Neural cell (in vitro differentiated cells): ENCODE measurements at regions not wholly inside any gene's neighbourhood (a gene's known extent, or its start where the extent isn't known, plus 50 kb on each side); places are given as distances from the start of the nearest gene placed in this dataset.

Source experiments
- H2AFZ ChIP-seq: fragments of 200-600, 300-800 bp; sonication (generic), shearing (Covaris generic); 2 replicates; pipeline ENCODE4 v1.6.0; 2014; ENCODE audit warnings: low read depth, mild to moderate bottlenecking, antibody characterized with exemption, low read length, moderate library complexity
- H3F3A ChIP-seq: fragments of 200-600 bp; shearing (Covaris generic); 2 replicates; pipeline ENCODE4 v1.6.1; 2016; ENCODE audit warnings: mild to moderate bottlenecking, moderate library complexity, mixed read lengths, antibody characterized with exemption, low read length; ENCODE audit not compliant: insufficient read depth, poor library complexity, severe bottlenecking
- H3K27ac ChIP-seq: fragments of 200-600, 300-800 bp; sonication (generic), shearing (Covaris generic); 2 replicates; pipeline ENCODE4 v1.5.1; 2014; ENCODE audit warnings: mild to moderate bottlenecking, low read length, moderate library complexity
- H3K27me3 ChIP-seq: fragments of 300-800, 200-600 bp; sonication (generic), shearing (Covaris generic); 2 replicates; pipeline ENCODE4 v1.6.0; 2014; ENCODE audit warnings: mild to moderate bottlenecking, low read depth, low read length, moderate library complexity; ENCODE audit not compliant: insufficient read depth
- H3K36me3 ChIP-seq: fragments of 300-800, 200-600 bp; sonication (generic), shearing (Covaris generic); 2 replicates; pipeline ENCODE4 v1.5.1; 2014; ENCODE audit warnings: mild to moderate bottlenecking, antibody characterized with exemption, low read length, moderate library complexity; ENCODE audit not compliant: insufficient read depth
- H3K4me2 ChIP-seq: fragments of 300-800, 200-600 bp; sonication (generic), shearing (Covaris generic); 2 replicates; pipeline ENCODE4 v1.6.0; 2014; ENCODE audit warnings: mild to moderate bottlenecking, low read length
- H3K4me3 ChIP-seq: fragments of 300-800, 200-600 bp; sonication (generic), shearing (Covaris generic); 2 replicates; pipeline ENCODE4 v1.5.1; 2014; ENCODE audit warnings: mild to moderate bottlenecking, low read length, moderate library complexity
- H3K79me2 ChIP-seq: fragments of 200-600 bp; shearing (Covaris generic); replicated peaks from 2 replicates; pipeline ENCODE4 v1.6.0; 2014; ENCODE audit warnings: mild to moderate bottlenecking, low read length, moderate library complexity; ENCODE audit not compliant: insufficient read depth
- H3K9ac ChIP-seq: fragments of 300-800, 200-600 bp; sonication (generic), shearing (Covaris generic); 2 replicates; pipeline ENCODE4 v1.6.1; 2016; ENCODE audit warnings: mild to moderate bottlenecking, low read length, mixed read lengths
- H3K9me2 ChIP-seq: fragments of 200-600 bp; shearing (Covaris generic); 2 replicates; pipeline ENCODE4 v1.6.1; 2016; ENCODE audit warnings: mild to moderate bottlenecking, low read length, mixed read lengths; ENCODE audit not compliant: insufficient read depth
- H3K9me3 ChIP-seq: fragments of 200-600, 300-800 bp; sonication (generic), shearing (Covaris generic); 2 replicates; pipeline ENCODE4 v1.6.1; 2016; ENCODE audit warnings: mild to moderate bottlenecking, mixed run types, low read length, moderate library complexity, mixed read lengths
- H4K20me1 ChIP-seq: fragments of 200-600 bp; shearing (Covaris generic); 2 replicates; pipeline ENCODE4 v1.6.1; 2016; ENCODE audit warnings: mild to moderate bottlenecking, mixed run types; ENCODE audit not compliant: insufficient read depth
- EP300 ChIP-seq: fragments of 450-650 bp; conservative IDR thresholded peaks from 2 replicates; pipeline ENCODE4 v1.6.1; 2014; ENCODE audit warnings: antibody characterized with exemption, mild to moderate bottlenecking, moderate library complexity; ENCODE audit not compliant: poor library complexity, severe bottlenecking
- EZH2 ChIP-seq: fragments of 200-600, 300-800 bp; shearing (Covaris generic), sonication (generic); IDR thresholded peaks from 2 replicates; pipeline ENCODE4 v1.6.1; 2014; ENCODE audit warnings: antibody characterized with exemption, low read length, borderline replicate concordance, mild to moderate bottlenecking; ENCODE audit not compliant: insufficient read depth, poor library complexity, severe bottlenecking
- MXI1 ChIP-seq: fragments of 450-650 bp; conservative IDR thresholded peaks from 2 replicates; pipeline ENCODE4 v1.6.1; 2014; ENCODE audit warnings: antibody characterized with exemption, mild to moderate bottlenecking; ENCODE audit not compliant: poor library complexity, severe bottlenecking
- POLR2AphosphoS5 ChIP-seq: IDR thresholded peaks from 2 replicates; pipeline ENCODE4 v1.6.1; 2012
- RAD21 ChIP-seq: fragments of 450-650 bp; conservative IDR thresholded peaks from 2 replicates; pipeline ENCODE4 v1.6.1; 2014; ENCODE audit warnings: antibody characterized with exemption, mild to moderate bottlenecking, moderate library complexity
- SMC3 ChIP-seq: fragments of 450-650 bp; conservative IDR thresholded peaks from 2 replicates; pipeline ENCODE4 v1.6.1; 2014; ENCODE audit warnings: antibody characterized with exemption, mild to moderate bottlenecking, moderate library complexity; ENCODE audit not compliant: poor library complexity
- TAF1 ChIP-seq: IDR thresholded peaks from 2 replicates; pipeline ENCODE4 v1.6.1; 2012; ENCODE audit warnings: low read depth
- TF ChIP-seq, protein P1 (sequence below): fragments of 450-650 bp; IDR thresholded peaks from 2 replicates; pipeline ENCODE4 v1.5.1; 2014; ENCODE audit warnings: antibody characterized with exemption, mild to moderate bottlenecking, moderate library complexity; ENCODE audit not compliant: poor library complexity, severe bottlenecking
- TF ChIP-seq, protein P2 (sequence below): IDR thresholded peaks from 2 replicates; pipeline ENCODE4 v1.6.1; 2012; ENCODE audit warnings: borderline replicate concordance

DNA sequence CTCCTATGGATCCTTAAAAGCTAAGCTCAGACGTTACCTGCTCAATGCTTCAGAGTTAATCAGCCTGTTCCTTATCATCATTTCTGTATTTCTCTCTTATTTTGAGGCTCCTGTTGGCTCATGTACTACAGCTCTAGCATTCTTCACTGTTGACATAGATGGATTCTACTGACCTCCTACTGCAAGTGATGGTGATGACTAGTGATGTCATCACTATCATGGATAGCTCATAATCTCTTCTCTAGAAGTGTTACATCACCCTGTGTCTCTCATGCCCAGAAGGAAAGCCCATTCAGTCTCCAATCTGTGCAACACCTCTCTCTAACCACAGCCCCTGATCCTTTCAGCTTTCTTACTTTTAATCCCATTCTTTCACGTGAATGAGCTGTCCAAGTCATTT is 168.2 kb upstream of the DPT start:
- Histone ChIP-seq H4K20me1 (no peaks in the 10 kb centered on the region), H3K79me2 (no peaks in the 10 kb centered on the region)
- TF ChIP-seq MXI1 = no peak
- no peak for TF ChIP-seq EZH2
- TF ChIP-seq TAF1 = no peak
- TF ChIP-seq, protein P1, sequence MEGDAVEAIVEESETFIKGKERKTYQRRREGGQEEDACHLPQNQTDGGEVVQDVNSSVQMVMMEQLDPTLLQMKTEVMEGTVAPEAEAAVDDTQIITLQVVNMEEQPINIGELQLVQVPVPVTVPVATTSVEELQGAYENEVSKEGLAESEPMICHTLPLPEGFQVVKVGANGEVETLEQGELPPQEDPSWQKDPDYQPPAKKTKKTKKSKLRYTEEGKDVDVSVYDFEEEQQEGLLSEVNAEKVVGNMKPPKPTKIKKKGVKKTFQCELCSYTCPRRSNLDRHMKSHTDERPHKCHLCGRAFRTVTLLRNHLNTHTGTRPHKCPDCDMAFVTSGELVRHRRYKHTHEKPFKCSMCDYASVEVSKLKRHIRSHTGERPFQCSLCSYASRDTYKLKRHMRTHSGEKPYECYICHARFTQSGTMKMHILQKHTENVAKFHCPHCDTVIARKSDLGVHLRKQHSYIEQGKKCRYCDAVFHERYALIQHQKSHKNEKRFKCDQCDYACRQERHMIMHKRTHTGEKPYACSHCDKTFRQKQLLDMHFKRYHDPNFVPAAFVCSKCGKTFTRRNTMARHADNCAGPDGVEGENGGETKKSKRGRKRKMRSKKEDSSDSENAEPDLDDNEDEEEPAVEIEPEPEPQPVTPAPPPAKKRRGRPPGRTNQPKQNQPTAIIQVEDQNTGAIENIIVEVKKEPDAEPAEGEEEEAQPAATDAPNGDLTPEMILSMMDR = no peak
- TF ChIP-seq, protein P2, sequence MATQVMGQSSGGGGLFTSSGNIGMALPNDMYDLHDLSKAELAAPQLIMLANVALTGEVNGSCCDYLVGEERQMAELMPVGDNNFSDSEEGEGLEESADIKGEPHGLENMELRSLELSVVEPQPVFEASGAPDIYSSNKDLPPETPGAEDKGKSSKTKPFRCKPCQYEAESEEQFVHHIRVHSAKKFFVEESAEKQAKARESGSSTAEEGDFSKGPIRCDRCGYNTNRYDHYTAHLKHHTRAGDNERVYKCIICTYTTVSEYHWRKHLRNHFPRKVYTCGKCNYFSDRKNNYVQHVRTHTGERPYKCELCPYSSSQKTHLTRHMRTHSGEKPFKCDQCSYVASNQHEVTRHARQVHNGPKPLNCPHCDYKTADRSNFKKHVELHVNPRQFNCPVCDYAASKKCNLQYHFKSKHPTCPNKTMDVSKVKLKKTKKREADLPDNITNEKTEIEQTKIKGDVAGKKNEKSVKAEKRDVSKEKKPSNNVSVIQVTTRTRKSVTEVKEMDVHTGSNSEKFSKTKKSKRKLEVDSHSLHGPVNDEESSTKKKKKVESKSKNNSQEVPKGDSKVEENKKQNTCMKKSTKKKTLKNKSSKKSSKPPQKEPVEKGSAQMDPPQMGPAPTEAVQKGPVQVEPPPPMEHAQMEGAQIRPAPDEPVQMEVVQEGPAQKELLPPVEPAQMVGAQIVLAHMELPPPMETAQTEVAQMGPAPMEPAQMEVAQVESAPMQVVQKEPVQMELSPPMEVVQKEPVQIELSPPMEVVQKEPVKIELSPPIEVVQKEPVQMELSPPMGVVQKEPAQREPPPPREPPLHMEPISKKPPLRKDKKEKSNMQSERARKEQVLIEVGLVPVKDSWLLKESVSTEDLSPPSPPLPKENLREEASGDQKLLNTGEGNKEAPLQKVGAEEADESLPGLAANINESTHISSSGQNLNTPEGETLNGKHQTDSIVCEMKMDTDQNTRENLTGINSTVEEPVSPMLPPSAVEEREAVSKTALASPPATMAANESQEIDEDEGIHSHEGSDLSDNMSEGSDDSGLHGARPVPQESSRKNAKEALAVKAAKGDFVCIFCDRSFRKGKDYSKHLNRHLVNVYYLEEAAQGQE = no peak
- no peak for TF ChIP-seq POLR2AphosphoS5
- no peak for TF ChIP-seq SMC3
- no peak for TF ChIP-seq RAD21

GRCh38 chr1:168903237-168903830 is 174.3 kb upstream of the DPT start:
- Histone ChIP-seq H3K9me3 (no peaks in the 10 kb centered on the region), H3K79me2 (no peaks in the 10 kb centered on the region), H3K9ac (no peak overlapping the region), H3K27ac (no peak overlapping the region), H3K36me3 (no peaks in the 10 kb centered on the region), H2AFZ (no peak overlapping the region), H3F3A (no peaks in the 10 kb centered on the region), H3K4me3 (no peak overlapping the region), H3K9me2 (no peaks in the 10 kb centered on the region), H3K27me3 (no peaks in the 10 kb centered on the region), H3K4me2 (no peak overlapping the region), H4K20me1 (no peaks in the 10 kb centered on the region)
- TF ChIP-seq EZH2 (no peak), SMC3 (no peak), POLR2AphosphoS5 (no peak), RAD21 (no peak), EP300 (no peak), MXI1 (no peak), TAF1 (no peak)
- TF ChIP-seq, protein P2 = no peak
- TF ChIP-seq, protein P1 = no peak

More for the DNA sequence above, 168.2 kb upstream of the DPT start:
- Histone ChIP-seq H3K4me2 (no peak overlapping the region), H3K9ac (no peak overlapping the region), H3K9me2 (no peaks in the 10 kb centered on the region), H3K27ac (no peak overlapping the region), H3K4me3 (no peak overlapping the region), H2AFZ (no peak overlapping the region), H3K9me3 (no peaks in the 10 kb centered on the region), H3K36me3 (no peaks in the 10 kb centered on the region), H3K27me3 (no peaks in the 10 kb centered on the region), H3F3A (no peaks in the 10 kb centered on the region)
